H1 (cell line): ENCODE measurements at regions not wholly inside any gene's neighbourhood (a gene's known extent, or its start where the extent isn't known, plus 50 kb on each side); places are given as distances from the start of the nearest gene placed in this dataset.

Experiments
- EGR1 ChIP-seq: IDR thresholded peaks from 2 replicates; pipeline ENCODE4 v1.6.1; 2011; ENCODE audit warnings: low read depth, low read length, borderline replicate concordance
- JUND ChIP-seq: IDR thresholded peaks from 2 replicates; pipeline ENCODE4 v1.6.1; 2011; ENCODE audit warnings: mild to moderate bottlenecking, improper control_type of control experiment, low read length

- no peak for TF ChIP-seq EGR1
- no peak for TF ChIP-seq JUND
- TF ChIP-seq, all 59 proteins: peak for 0
Observed at GRCh38 chr10:90640756-90641155, 217.1 kb downstream of the HTR7 start (continued).
